Stomach (tissue), 8 donors: ENCODE measurements at regions not wholly inside any gene's neighbourhood (a gene's known extent, or its start where the extent isn't known, plus 50 kb on each side); places are given as distances from the start of the nearest gene placed in this dataset.

Experiments
- DNase-seq, 2 donors: peaks; one replicate each; pipeline versions ENCODE4 v3.0.0 to v3.0.0-alpha.2; 2013 to 2019
- H3K27ac ChIP-seq, 5 donors: fragments of 200-600 bp in 4 of 5; sonication (generic) in 4 of 5; one replicate each; pipeline ENCODE4 v1.5.1; 2013 to 2019; ENCODE audit warnings: mild to moderate bottlenecking in 1 of 5, moderate library complexity in 1 of 5
- H3K27me3 ChIP-seq, 3 donors: fragments of 200-600 bp; sonication (generic); one replicate each; pipeline ENCODE4 v1.5.1; 2017 to 2019; ENCODE audit warnings: mixed run types in 1 of 3
- H3K36me3 ChIP-seq, 4 donors: fragments of 200-600 bp; sonication (generic); 1 replicate in 3 of 4; 2 replicates in 1 of 4; pipeline ENCODE4 v1.5.1; 2016 to 2019
- H3K4me1 ChIP-seq, 4 donors: fragments of 200-600 bp; sonication (generic); one replicate each; pipeline ENCODE4 v1.5.1; 2016 to 2019
- H3K4me3 ChIP-seq, 4 donors: fragments of 200-600 bp; sonication (generic) in 3 of 4; one replicate each; pipeline ENCODE4 v1.5.1; 2016 to 2019; ENCODE audit warnings: mild to moderate bottlenecking in 1 of 4
- H3K9me3 ChIP-seq, 4 donors: fragments of 200-600 bp; sonication (generic); one replicate each; pipeline ENCODE4 v1.5.1; 2016 to 2019
- EP300 ChIP-seq: sonication (generic); formaldehyde crosslinking; IDR thresholded peaks from one replicate; pipeline ENCODE4 v1.6.1; 2017; ENCODE audit warnings: antibody characterized with exemption
- POLR2A ChIP-seq, 4 donors: fragments of 450-650 bp; IDR thresholded peaks; one replicate each; pipeline ENCODE4 v1.6.1; 2016; ENCODE audit warnings: antibody characterized with exemption in 4 of 4, control low read depth in 2 of 4, mild to moderate bottlenecking in 1 of 4, moderate library complexity in 1 of 4
- POLR2AphosphoS5 ChIP-seq, 3 donors: sonication (generic); formaldehyde crosslinking; IDR thresholded peaks; one replicate each; pipeline ENCODE4 v1.6.1; 2016; ENCODE audit warnings: antibody characterized with exemption in 3 of 3
- WGBS, 5 donors: extraction: QIAGEN DNeasy Blood & Tissue Kit in 3 of 5; methylation state at CpG; one replicate each; pipeline versions ENCODE4 v1.1.5 to v1.1.7; 2013 to 2018; 5-methylcytosine and 5-hydroxymethylcytosine counted together
- intact Hi-C: fragments of 100-400 bp; cut with DNase I; formaldehyde crosslinking; loops from one replicate; pipeline ENCODE4 v1.15.1; 2023; ENCODE audit warnings: low total_unique reads
- TF ChIP-seq, protein P1 (sequence below), 7 experiments: fragments of 450-650 bp in 4 of 7; fragments of 200-600 bp in 3 of 7; sonication (generic) in 3 of 7; IDR thresholded peaks; one replicate each; pipeline ENCODE4 v1.5.1; 2016 to 2019; ENCODE audit warnings: antibody characterized with exemption in 7 of 7, control low read depth in 2 of 7, mild to moderate bottlenecking in 1 of 7
- donor health status: healthy with polysubstance abuse.
- donor health status: Bipolar disorder and iron deficiency.
- donor health status: healthy.

GRCh38 chr5:174159327-174160114, 114.0 kb downstream of the NSG2 start:
- Histone ChIP-seq H3K27ac (no peak overlapping the region), H3K9me3 (peaks cover 0 to 14% (median 10%) of the 10 kb centered on the region in 4 donors), H3K36me3 (no peaks in the 10 kb centered on the region), H3K27me3 (peaks cover 0 to 6% (median 0%) of the 10 kb centered on the region in 3 donors), H3K4me1 (no peaks in the 10 kb centered on the region), H3K4me3 (no peak overlapping the region)
- 67 to 75% (median 72%) methylated on average over 8 to 9 of the region's 9 CpGs for WGBS, 5 donors
- no peak for DNase-seq
- intact Hi-C loops, result no loop called here
- TF ChIP-seq, protein P1, sequence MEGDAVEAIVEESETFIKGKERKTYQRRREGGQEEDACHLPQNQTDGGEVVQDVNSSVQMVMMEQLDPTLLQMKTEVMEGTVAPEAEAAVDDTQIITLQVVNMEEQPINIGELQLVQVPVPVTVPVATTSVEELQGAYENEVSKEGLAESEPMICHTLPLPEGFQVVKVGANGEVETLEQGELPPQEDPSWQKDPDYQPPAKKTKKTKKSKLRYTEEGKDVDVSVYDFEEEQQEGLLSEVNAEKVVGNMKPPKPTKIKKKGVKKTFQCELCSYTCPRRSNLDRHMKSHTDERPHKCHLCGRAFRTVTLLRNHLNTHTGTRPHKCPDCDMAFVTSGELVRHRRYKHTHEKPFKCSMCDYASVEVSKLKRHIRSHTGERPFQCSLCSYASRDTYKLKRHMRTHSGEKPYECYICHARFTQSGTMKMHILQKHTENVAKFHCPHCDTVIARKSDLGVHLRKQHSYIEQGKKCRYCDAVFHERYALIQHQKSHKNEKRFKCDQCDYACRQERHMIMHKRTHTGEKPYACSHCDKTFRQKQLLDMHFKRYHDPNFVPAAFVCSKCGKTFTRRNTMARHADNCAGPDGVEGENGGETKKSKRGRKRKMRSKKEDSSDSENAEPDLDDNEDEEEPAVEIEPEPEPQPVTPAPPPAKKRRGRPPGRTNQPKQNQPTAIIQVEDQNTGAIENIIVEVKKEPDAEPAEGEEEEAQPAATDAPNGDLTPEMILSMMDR (IDR thresholded peaks at IDR 0.05), result no peak
- no peak for TF ChIP-seq POLR2A (IDR thresholded peaks at IDR 0.05)
- TF ChIP-seq EP300, result no peak
- no peak for TF ChIP-seq POLR2AphosphoS5 (IDR thresholded peaks at IDR 0.05)

GRCh38 chr5:174165406-174165805, 119.9 kb downstream of the NSG2 start:
- intact Hi-C loops, result no loop called here
- Histone ChIP-seq H3K27ac (no peak overlapping the region), H3K4me3 (no peak overlapping the region), H3K36me3 (no peaks in the 10 kb centered on the region), H3K4me1 (no peaks in the 10 kb centered on the region), H3K9me3 (peaks cover 0 to 11% (median 2%) of the 10 kb centered on the region in 4 donors), H3K27me3 (peaks cover 0 to 7% (median 0%) of the 10 kb centered on the region in 3 donors)
- no peak for DNase-seq
- TF ChIP-seq POLR2AphosphoS5 (IDR thresholded peaks at IDR 0.05) (no peak), EP300 (no peak), POLR2A (IDR thresholded peaks at IDR 0.05) (no peak)
- TF ChIP-seq, protein P1 (IDR thresholded peaks at IDR 0.05), result no peak
- WGBS, 5 donors, result 78 to 85% (median 83%) methylated on average over 9 of the region's 9 CpGs

DNA sequence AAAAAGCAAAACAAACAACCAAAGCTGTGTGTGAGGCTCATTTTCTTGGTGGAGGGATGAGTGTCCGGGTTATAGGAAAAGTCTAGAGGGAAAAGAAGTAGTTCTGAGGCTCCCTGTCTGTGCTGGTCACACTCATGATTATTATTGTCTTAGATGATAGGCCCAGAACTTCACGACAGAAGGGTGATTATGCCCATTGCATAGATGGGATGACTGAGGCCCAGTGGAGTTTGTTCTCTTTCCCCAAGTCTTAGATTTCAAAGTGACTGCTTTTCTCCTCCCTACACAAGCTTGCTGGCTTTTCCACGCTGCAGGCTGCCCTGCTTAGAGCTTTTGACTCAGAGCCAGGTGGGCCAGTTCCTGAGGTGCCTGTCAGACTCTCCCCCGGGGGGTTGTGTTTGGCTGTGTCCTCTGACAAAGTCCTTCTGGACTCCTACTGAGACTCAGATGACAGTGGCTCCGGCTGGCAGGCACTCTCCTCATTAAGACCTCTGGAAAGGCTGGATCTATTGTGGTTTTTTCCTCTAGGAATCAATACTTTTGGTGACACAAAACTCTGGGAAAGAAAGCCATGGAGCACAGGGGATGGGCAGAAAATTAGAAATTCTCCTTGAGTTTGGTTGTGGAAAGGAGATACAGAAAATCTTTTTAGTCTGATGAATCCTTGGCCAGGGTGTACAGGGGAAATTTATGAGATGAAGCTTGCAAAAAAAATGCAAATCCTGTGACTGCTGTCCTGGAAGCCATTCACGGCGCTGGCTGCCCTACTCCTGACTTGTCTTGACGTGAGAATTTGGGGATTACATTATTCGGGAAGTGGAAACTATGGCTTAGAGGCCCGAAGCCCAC, 120.9 kb downstream of the NSG2 start:
- peaks cover 0 to 11% (median 2%) of the 10 kb centered on the region in 4 donors for H3K9me3 ChIP-seq
- H3K27me3 ChIP-seq, result peaks cover 0 to 7% (median 0%) of the 10 kb centered on the region in 3 donors
- H3K4me1 ChIP-seq, result no peaks in the 10 kb centered on the region
- H3K4me3 ChIP-seq, result no peak overlapping the region
- no peak for TF ChIP-seq POLR2A (IDR thresholded peaks at IDR 0.05)
- TF ChIP-seq EP300, result no peak
- TF ChIP-seq, protein P1 (IDR thresholded peaks at IDR 0.05), result no peak
- no peak for TF ChIP-seq POLR2AphosphoS5 (IDR thresholded peaks at IDR 0.05)
- intact Hi-C loops, result no loop called here
- no peak overlapping the region for H3K27ac ChIP-seq
- H3K36me3 ChIP-seq, result no peaks in the 10 kb centered on the region
- WGBS, 5 donors, result 54 to 63% (median 61%) methylated on average over 10 of the region's 10 CpGs
- DNase-seq, result no peak

GRCh38 chr5:174167080-174167910, 121.8 kb downstream of the NSG2 start:
- Histone ChIP-seq H3K27ac (no peak overlapping the region), H3K9me3 (peaks cover 0 to 11% (median 2%) of the 10 kb centered on the region in 4 donors), H3K36me3 (no peaks in the 10 kb centered on the region), H3K4me3 (no peak overlapping the region), H3K4me1 (no peaks in the 10 kb centered on the region), H3K27me3 (peaks cover 0 to 7% (median 0%) of the 10 kb centered on the region in 3 donors)
- TF ChIP-seq EP300, result no peak
- TF ChIP-seq, protein P1 (IDR thresholded peaks at IDR 0.05), result no peak
- no peak for TF ChIP-seq POLR2AphosphoS5 (IDR thresholded peaks at IDR 0.05)
- TF ChIP-seq POLR2A (IDR thresholded peaks at IDR 0.05), result no peak
- intact Hi-C loops, result no loop called here
- no peak for DNase-seq
- 69 to 81% (median 78%) methylated on average over 16 of the region's 16 CpGs for whole genome bisulfite sequencing, 5 donors
